H9 (cell line): ENCODE measurements at regions not wholly inside any gene's neighbourhood (a gene's known extent, or its start where the extent isn't known, plus 50 kb on each side); places are given as distances from the start of the nearest gene placed in this dataset.

ENCODE experiments used
- DNase-seq: peaks from one replicate; pipeline ENCODE4 v3.0.0-alpha.2; 2017
- H2AFZ ChIP-seq: one replicate; pipeline ENCODE4 v1.6.1; 2013; ENCODE audit warnings: mild to moderate bottlenecking, low read length, control low read depth, moderate library complexity
- H2AK5ac ChIP-seq: 2 replicates; pipeline ENCODE4 v1.6.1; 2013; ENCODE audit warnings: low read length, control low read depth, mixed read lengths; ENCODE audit not compliant: insufficient read length
- H2BK120ac ChIP-seq: one replicate; pipeline ENCODE4 v1.6.1; 2013; ENCODE audit warnings: low read depth, mild to moderate bottlenecking, low read length, control low read depth, inconsistent platforms; ENCODE audit not compliant: poor library complexity, severe bottlenecking
- H2BK12ac ChIP-seq: 2 replicates; pipeline ENCODE4 v1.6.1; 2013; ENCODE audit warnings: low read length, control low read depth, mixed read lengths, low read depth; ENCODE audit not compliant: insufficient read length
- H2BK15ac ChIP-seq: 2 replicates; pipeline ENCODE4 v1.6.1; 2013; ENCODE audit warnings: low read depth, low read length, control low read depth
- H2BK20ac ChIP-seq: one replicate; pipeline ENCODE4 v1.6.1; 2013; ENCODE audit warnings: low read depth, mild to moderate bottlenecking, low read length, control low read depth, inconsistent platforms; ENCODE audit not compliant: poor library complexity, severe bottlenecking
- H2BK5ac ChIP-seq: 2 replicates; pipeline ENCODE4 v1.6.1; 2013; ENCODE audit warnings: low read length, control low read depth, mixed read lengths; ENCODE audit not compliant: insufficient read length
- H3K14ac ChIP-seq: 2 replicates; pipeline ENCODE4 v1.6.1; 2013; ENCODE audit warnings: low read length, control low read depth; ENCODE audit not compliant: insufficient read depth
- H3K18ac ChIP-seq: 2 replicates; pipeline ENCODE4 v1.6.1; 2013; ENCODE audit warnings: low read depth, mild to moderate bottlenecking, mixed read lengths, low read length, control low read depth; ENCODE audit not compliant: insufficient read length
- H3K23ac ChIP-seq: 2 replicates; pipeline ENCODE4 v1.6.1; 2013; ENCODE audit warnings: low read length, control low read depth, mixed read lengths, low read depth; ENCODE audit not compliant: insufficient read length
- H3K23me2 ChIP-seq: 2 replicates; pipeline ENCODE4 v1.6.1; 2013; ENCODE audit warnings: low read depth, mild to moderate bottlenecking, mixed read lengths, low read length, control low read depth; ENCODE audit not compliant: insufficient read length, poor library complexity, severe bottlenecking
- H3K27ac ChIP-seq: 2 replicates; pipeline ENCODE4 v1.5.1; 2013; ENCODE audit warnings: low read length, control low read depth, mixed read lengths, low read depth; ENCODE audit not compliant: insufficient read length
- H3K27me3 ChIP-seq: 2 replicates; pipeline ENCODE4 v1.6.1; 2013; ENCODE audit warnings: low read length, control low read depth, inconsistent platforms; ENCODE audit not compliant: insufficient read depth
- H3K4ac ChIP-seq: 2 replicates; pipeline ENCODE4 v1.6.1; 2013; ENCODE audit warnings: low read depth, mild to moderate bottlenecking, control low read depth, inconsistent platforms, low read length, moderate library complexity
- H3K4me1 ChIP-seq: 2 replicates; pipeline ENCODE4 v1.6.1; 2013; ENCODE audit warnings: low read length, control low read depth, inconsistent platforms; ENCODE audit not compliant: insufficient read depth
- H3K4me2 ChIP-seq: 2 replicates; pipeline ENCODE4 v1.6.1; 2013; ENCODE audit warnings: low read length, control low read depth, mixed read lengths; ENCODE audit not compliant: insufficient read length, insufficient read depth
- H3K56ac ChIP-seq: 2 replicates; pipeline ENCODE4 v1.6.1; 2013; ENCODE audit warnings: low read depth, mild to moderate bottlenecking, mixed read lengths, low read length, control low read depth; ENCODE audit not compliant: insufficient read length
- H3K79me1 ChIP-seq: 2 replicates; pipeline ENCODE4 v1.6.1; 2013; ENCODE audit warnings: low read depth, mild to moderate bottlenecking, moderate library complexity, low read length, control low read depth, inconsistent platforms; ENCODE audit not compliant: insufficient read depth, poor library complexity, severe bottlenecking
- H3K79me2 ChIP-seq: 2 replicates; pipeline ENCODE4 v1.6.1; 2013; ENCODE audit warnings: low read length, control low read depth, inconsistent platforms; ENCODE audit not compliant: insufficient read depth
- H3K9ac ChIP-seq: 2 replicates; pipeline ENCODE4 v1.6.1; 2013; ENCODE audit warnings: low read length, control low read depth, mixed read lengths; ENCODE audit not compliant: insufficient read length; ENCODE audit errors: extremely low read depth
- H3K9me3 ChIP-seq: one replicate; pipeline ENCODE4 v1.6.1; 2013; ENCODE audit warnings: low read depth, low read length, inconsistent platforms; ENCODE audit not compliant: control insufficient read depth
- H3T11ph ChIP-seq: one replicate; pipeline ENCODE4 v1.6.1; 2013; ENCODE audit warnings: mild to moderate bottlenecking, low read length, control low read depth, inconsistent platforms
- H4K20me1 ChIP-seq: one replicate; pipeline ENCODE4 v1.6.1; 2013; ENCODE audit not compliant: control insufficient read depth, insufficient read length, insufficient read depth
- H4K5ac ChIP-seq: 2 replicates; pipeline ENCODE4 v1.6.1; 2013; ENCODE audit warnings: low read depth, mild to moderate bottlenecking, mixed read lengths, low read length, control low read depth; ENCODE audit not compliant: insufficient read length
- H4K8ac ChIP-seq: replicated peaks from 2 replicates; pipeline ENCODE4 v1.6.1; 2013; ENCODE audit warnings: low read length, control low read depth, mixed read lengths, low read depth; ENCODE audit not compliant: insufficient read length
- H4K91ac ChIP-seq: 2 replicates; pipeline ENCODE4 v1.6.1; 2013; ENCODE audit warnings: low read depth, mild to moderate bottlenecking, moderate library complexity, mixed read lengths, low read length, control low read depth; ENCODE audit not compliant: insufficient read length
- H3K27ac Mint-ChIP-seq, 3 experiments: 2 replicates in 2 of 3; 3 replicates in 1 of 3; pipeline ENCODE4 v1.8.0; 2020 to 2021; ENCODE audit warnings: mixed read lengths in 3 of 3, mild to moderate bottlenecking in 1 of 3, moderate library complexity in 1 of 3
- H3K27me3 Mint-ChIP-seq: 2 replicates; pipeline ENCODE4 v1.8.0; 2021; ENCODE audit warnings: low read depth, mild to moderate bottlenecking, moderate library complexity, mixed read lengths
- H3K36me3 Mint-ChIP-seq, 3 experiments: 2 replicates in 2 of 3; 3 replicates in 1 of 3; pipeline ENCODE4 v1.8.0; 2020 to 2021; ENCODE audit warnings: low read depth in 3 of 3, mixed read lengths in 3 of 3; ENCODE audit not compliant: insufficient read depth in 1 of 3
- H3K4me1 Mint-ChIP-seq, 2 experiments: 2 replicates each; pipeline ENCODE4 v1.8.0; 2020; ENCODE audit warnings: mixed read lengths in 2 of 2
- H3K4me3 Mint-ChIP-seq, 2 experiments: 2 replicates in 1 of 2; 3 replicates in 1 of 2; pipeline ENCODE4 v1.8.0; 2020 to 2021; ENCODE audit warnings: mild to moderate bottlenecking in 2 of 2, mixed read lengths in 2 of 2, moderate library complexity in 1 of 2
- H3K9me3 Mint-ChIP-seq, 2 experiments: 2 replicates in 1 of 2; 3 replicates in 1 of 2; pipeline ENCODE4 v1.8.0; 2020; ENCODE audit warnings: mild to moderate bottlenecking in 2 of 2, mixed read lengths in 2 of 2, moderate library complexity in 1 of 2
- CTCF ChIP-seq: fragments of 200-600 bp; sonication (generic); conservative IDR thresholded peaks from 3 replicates; pipeline ENCODE4 v1.8.0; 2021; ENCODE audit warnings: antibody characterized with exemption, mild to moderate bottlenecking
- WGBS: extraction: QIAGEN DNeasy Blood & Tissue Kit; methylation state at CpG from one replicate; pipeline ENCODE4 v1.1.7; 2013; ENCODE audit warnings: missing lambda C conversion rate, low lambda C conversion rate, mixed read lengths; ENCODE audit not compliant: insufficient read length; ENCODE audit errors: extremely low coverage; 5-methylcytosine and 5-hydroxymethylcytosine counted together

GRCh38 chr10:78724846-78725245 lies 343.9 kb upstream of the ZMIZ1 start:
- H3K4me2 ChIP-seq, result no peak overlapping the region
- no peak overlapping the region for H2AFZ ChIP-seq
- no peaks in the 10 kb centered on the region; the same call in 1 of the 2 replicates for H3K27me3 ChIP-seq
- no peak overlapping the region for H3T11ph ChIP-seq
- DNase-seq, result no peak
- no peak overlapping the region for H2BK5ac ChIP-seq
- H3K23ac ChIP-seq, result no peak overlapping the region
- H4K91ac ChIP-seq, result no peak overlapping the region
- H4K20me1 ChIP-seq, result no peaks in the 10 kb centered on the region
- peaks cover 37% of the 10 kb centered on the region for H3K27me3 Mint-ChIP-seq
- H3K4me3 Mint-ChIP-seq, result no peak overlapping the region
- H2BK12ac ChIP-seq, result no peak overlapping the region
- no peak overlapping the region for H4K8ac ChIP-seq
- H3K56ac ChIP-seq, result no peak overlapping the region
- no peak overlapping the region for H2AK5ac ChIP-seq
- H3K14ac ChIP-seq, result no peak overlapping the region
- H3K9me3 ChIP-seq, result no peaks in the 10 kb centered on the region
- H2BK20ac ChIP-seq, result no peak overlapping the region
- WGBS, result no CpG with 5 or more reads among the region's 4 CpGs
- H3K27ac ChIP-seq, result no peak overlapping the region
- H3K23me2 ChIP-seq, result no peaks in the 10 kb centered on the region
- no peak overlapping the region for H3K9ac ChIP-seq
- H3K79me2 ChIP-seq, result no peaks in the 10 kb centered on the region
- no peaks in the 10 kb centered on the region for H3K36me3 Mint-ChIP-seq
- H2BK15ac ChIP-seq, result no peak overlapping the region
- no peak overlapping the region for H2BK120ac ChIP-seq
- no peak overlapping the region for H4K5ac ChIP-seq
- H3K18ac ChIP-seq, result no peak overlapping the region
- H3K27ac Mint-ChIP-seq, result no peak overlapping the region
- no peaks in the 10 kb centered on the region for H3K79me1 ChIP-seq
- H3K4me1 ChIP-seq, result no peaks in the 10 kb centered on the region
- no peak overlapping the region for H3K4ac ChIP-seq
- no peaks in the 10 kb centered on the region for H3K4me1 Mint-ChIP-seq
- TF ChIP-seq CTCF, result no peak
- no peaks in the 10 kb centered on the region; a peak in 1 of 5 replicates for H3K9me3 Mint-ChIP-seq
